Progenitor cell of endocrine pancreas (in vitro differentiated cells): ENCODE measurements at regions not wholly inside any gene's neighbourhood (a gene's known extent, or its start where the extent isn't known, plus 50 kb on each side); places are given as distances from the start of the nearest gene placed in this dataset.

Experiments
- DNase-seq: peaks from one replicate; pipeline ENCODE4 v3.0.0; 2021; ENCODE audit warnings: low spot score; ENCODE audit not compliant: unreplicated experiment
- H3K27ac Mint-ChIP-seq: 2 replicates; pipeline ENCODE4 v1.8.0; 2021; ENCODE audit warnings: mild to moderate bottlenecking, moderate library complexity, mixed read lengths
- H3K27me3 Mint-ChIP-seq: 2 replicates; pipeline ENCODE4 v1.8.0; 2021; ENCODE audit warnings: mixed read lengths
- H3K36me3 Mint-ChIP-seq: 2 replicates; pipeline ENCODE4 v1.8.0; 2022; ENCODE audit warnings: mixed read lengths; ENCODE audit not compliant: insufficient read depth
- H3K4me1 Mint-ChIP-seq: 2 replicates; pipeline ENCODE4 v1.8.0; 2021; ENCODE audit warnings: low read depth, mixed read lengths
- H3K4me3 Mint-ChIP-seq: 2 replicates; pipeline ENCODE4 v1.8.0; 2021; ENCODE audit warnings: low read depth, mild to moderate bottlenecking, moderate library complexity, mixed read lengths
- H3K9me3 Mint-ChIP-seq: 2 replicates; pipeline ENCODE4 v1.8.0; 2021; ENCODE audit warnings: low read depth, mixed read lengths
- CTCF ChIP-seq: fragments of 200-600 bp; sonication (generic); IDR thresholded peaks from one replicate; pipeline ENCODE4 v1.5.0; 2021; ENCODE audit warnings: antibody characterized with exemption, mild to moderate bottlenecking; ENCODE audit not compliant: unreplicated experiment

DNA sequence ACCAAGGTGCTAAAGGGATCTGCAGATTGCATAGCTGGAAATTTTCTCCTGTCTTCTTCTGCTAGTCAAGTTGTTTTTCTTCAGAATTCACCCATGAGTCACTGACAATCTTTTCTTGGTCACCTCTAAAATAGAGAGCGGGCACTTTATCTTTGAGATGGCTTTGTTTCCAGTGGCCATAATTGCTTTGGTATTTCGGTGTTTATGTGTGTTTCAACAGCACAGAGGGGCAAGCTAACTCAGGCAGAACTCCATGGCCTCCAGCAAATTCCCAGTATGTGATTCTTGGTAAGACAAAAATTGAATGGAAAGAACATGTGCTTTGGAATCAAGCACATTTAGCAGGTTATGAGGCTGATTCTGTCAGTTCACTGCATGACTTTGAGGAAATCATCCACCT is 656.8 kb downstream of the VRK1 start:
- TF ChIP-seq CTCF: no peak
- Mint-ChIP-seq H3K4me1 (peaks cover 17% of the 10 kb centered on the region), H3K27ac (no peak overlapping the region), H3K9me3 (no peaks in the 10 kb centered on the region), H3K27me3 (peaks cover 38% of the 10 kb centered on the region), H3K4me3 (no peak overlapping the region), H3K36me3 (no peaks in the 10 kb centered on the region)
- DNase-seq: no peak

DNA sequence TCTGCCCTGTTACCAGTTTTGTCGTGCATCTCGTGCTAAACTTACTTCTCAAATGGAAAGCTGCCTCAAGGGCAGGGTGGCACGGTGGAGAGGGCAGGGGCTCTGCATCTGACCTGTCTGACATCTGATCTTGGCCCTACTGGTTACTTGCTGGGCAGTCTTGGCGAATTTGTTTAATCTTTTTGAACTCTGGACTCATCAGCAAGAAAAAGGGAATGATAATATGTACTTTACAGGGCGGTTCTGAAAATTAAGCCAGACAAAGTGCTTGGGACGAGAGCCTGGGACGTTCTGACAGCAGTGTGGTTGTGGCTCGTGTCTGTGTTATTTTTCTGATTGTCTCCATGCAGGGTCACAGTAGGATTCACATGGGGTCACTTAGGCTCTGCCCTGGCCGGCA is 659.3 kb downstream of the VRK1 start:
- Mint-ChIP-seq H3K4me3 (no peak overlapping the region), H3K27me3 (peaks cover 41% of the 10 kb centered on the region)

GRCh38 chr14:97456958-97457357 is 659.8 kb downstream of the VRK1 start:
- Mint-ChIP-seq H3K36me3 (no peaks in the 10 kb centered on the region), H3K27me3 (peaks cover 41% of the 10 kb centered on the region), H3K4me3 (no peak overlapping the region), H3K9me3 (peaks cover 6% of the 10 kb centered on the region), H3K27ac (no peak overlapping the region), H3K4me1 (peaks cover 19% of the 10 kb centered on the region)
- DNase-seq: no peak
- TF ChIP-seq CTCF: no peak

More for the DNA sequence above, 659.3 kb downstream of the VRK1 start:
- Mint-ChIP-seq H3K4me1 (peaks cover 19% of the 10 kb centered on the region), H3K36me3 (no peaks in the 10 kb centered on the region), H3K9me3 (peaks cover 1% of the 10 kb centered on the region), H3K27ac (no peak overlapping the region)
- TF ChIP-seq CTCF: no peak
- no peak for DNase-seq

GRCh38 chr14:97457575-97458085 is 660.4 kb downstream of the VRK1 start:
- no peak overlapping the region for H3K4me3 Mint-ChIP-seq
- peaks cover 11% of the 10 kb centered on the region for H3K9me3 Mint-ChIP-seq
- no peak overlapping the region for H3K27ac Mint-ChIP-seq
- peaks cover 41% of the 10 kb centered on the region for H3K27me3 Mint-ChIP-seq
- H3K4me1 Mint-ChIP-seq: peaks cover 16% of the 10 kb centered on the region
- H3K36me3 Mint-ChIP-seq: no peaks in the 10 kb centered on the region
- TF ChIP-seq CTCF: no peak
- no peak for DNase-seq

DNA sequence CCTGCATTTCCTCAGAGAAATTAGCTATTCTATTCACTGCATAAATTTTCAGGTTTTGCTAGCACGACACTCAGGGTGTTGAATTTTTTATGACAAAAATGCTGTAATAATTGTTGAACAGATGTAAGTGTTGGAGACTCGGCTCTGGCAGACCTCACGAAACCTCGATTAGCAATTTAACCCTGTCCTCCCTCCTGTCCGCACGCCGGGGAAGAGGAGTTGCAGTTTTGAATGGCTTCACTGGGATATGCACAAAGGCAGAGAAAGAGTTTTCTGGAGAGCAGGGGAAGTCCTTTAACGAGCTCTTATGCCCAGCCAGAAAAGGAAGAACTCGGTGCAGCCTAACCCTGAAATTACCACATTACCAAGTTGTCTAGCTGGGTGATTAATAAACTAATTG is 661.1 kb downstream of the VRK1 start:
- H3K27ac Mint-ChIP-seq: no peak overlapping the region
- no peak for TF ChIP-seq CTCF
- H3K4me1 Mint-ChIP-seq: peaks cover 15% of the 10 kb centered on the region
- H3K9me3 Mint-ChIP-seq: peaks cover 11% of the 10 kb centered on the region
- DNase-seq: no peak
- no peaks in the 10 kb centered on the region for H3K36me3 Mint-ChIP-seq
- H3K4me3 Mint-ChIP-seq: peak overlapping the region; percentile 72
- H3K27me3 Mint-ChIP-seq: peaks cover 41% of the 10 kb centered on the region
